NCI-H748 treated with DMSO at 0.1 percent for 48 hours (cell line): ENCODE measurements at regions not wholly inside any gene's neighbourhood (a gene's known extent, or its start where the extent isn't known, plus 50 kb on each side); places are given as distances from the start of the nearest gene placed in this dataset.

ENCODE experiments used
- DNase-seq: peaks from one replicate; lab custom pipeline; 2025; lab: John Stamatoyannopoulos, UW

- no peak for DNase-seq
Observed at GRCh38 chr20:4559106-4559505, 127.2 kb upstream of the PRNP start.

- no peak for DNase-seq
Observed at GRCh38 chr20:4556781-4557180, 129.5 kb upstream of the PRNP start.

- no peak for DNase-seq
Observed at GRCh38 chr20:4555188-4555890, 130.9 kb upstream of the PRNP start.

- no peak for DNase-seq
Observed at GRCh38 chr20:4554346-4554745, 131.9 kb upstream of the PRNP start.

GRCh38 chr20:4552075-4552640 is 134.1 kb upstream of the PRNP start:
- no peak for DNase-seq

GRCh38 chr20:4550740-4551139 is 135.5 kb upstream of the PRNP start:
- no peak for DNase-seq

GRCh38 chr20:4549711-4550259 is 136.5 kb upstream of the PRNP start:
- DNase-seq: no peak

GRCh38 chr20:4548552-4548951 is 137.7 kb upstream of the PRNP start:
- DNase-seq: no peak

GRCh38 chr20:4546786-4547185 is 139.5 kb upstream of the PRNP start:
- DNase-seq: no peak

- no peak for DNase-seq
Observed at GRCh38 chr20:4546342-4546741, 139.9 kb upstream of the PRNP start.

- DNase-seq: no peak
Observed at GRCh38 chr20:4545526-4545925, 140.7 kb upstream of the PRNP start.

- no peak for DNase-seq
Observed at GRCh38 chr20:4544765-4545164, 141.5 kb upstream of the PRNP start.

- no peak for DNase-seq
Observed at GRCh38 chr20:4542270-4542669, 144.0 kb upstream of the PRNP start.

GRCh38 chr20:4534315-4534714 is 151.9 kb upstream of the PRNP start:
- DNase-seq: no peak

- no peak for DNase-seq
Observed at GRCh38 chr20:4533368-4534133, 152.7 kb upstream of the PRNP start.

- DNase-seq: no peak
Observed at GRCh38 chr20:4532772-4533171, 153.5 kb upstream of the PRNP start.

- DNase-seq: no peak
Observed at GRCh38 chr20:4524792-4525191, 161.5 kb upstream of the PRNP start.

- DNase-seq: no peak
Observed at GRCh38 chr20:4524307-4524706, 161.9 kb upstream of the PRNP start.

- no peak for DNase-seq
Observed at GRCh38 chr20:4522310-4522709, 163.9 kb upstream of the PRNP start.

- DNase-seq: no peak
Observed at GRCh38 chr20:4521170-4521968, 164.9 kb upstream of the PRNP start.

GRCh38 chr20:4519534-4519933 is 166.7 kb upstream of the PRNP start:
- no peak for DNase-seq

- no peak for DNase-seq
Observed at GRCh38 chr20:4516876-4517275, 169.4 kb upstream of the PRNP start.
